ENCODE measurements at regions not wholly inside any gene's neighbourhood (a gene's known extent, or its start where the extent isn't known, plus 50 kb on each side); places are given as distances from the start of the nearest gene placed in this dataset.

- DNase-seq = no peak
- in situ Hi-C loops (cut with MboI; ENCODE audit: low pct_unique_long_range_greater_than_20kb, low sequenced_read_pairs) = no loop called here
Measured at GRCh38 chr1:48164571-48164970, 57.9 kb upstream of the SLC5A9 start.

- DNase-seq = no peak
- in situ Hi-C loops (cut with MboI; ENCODE audit: low pct_unique_long_range_greater_than_20kb, low sequenced_read_pairs) = no loop called here
Measured at GRCh38 chr1:48160486-48161132, 61.9 kb upstream of the SLC5A9 start.

GRCh38 chr1:48139275-48139674 is 83.2 kb upstream of the SLC5A9 start:
- in situ Hi-C loops (cut with MboI; ENCODE audit: low pct_unique_long_range_greater_than_20kb, low sequenced_read_pairs) = no loop called here
- DNase-seq = no peak

- no peak for DNase-seq
- in situ Hi-C loops (cut with MboI; ENCODE audit: low pct_unique_long_range_greater_than_20kb, low sequenced_read_pairs) = no loop called here
Measured at GRCh38 chr1:48127735-48128685, 94.5 kb upstream of the SLC5A9 start.

GRCh38 chr1:48123647-48124046 is 98.9 kb upstream of the SLC5A9 start:
- no peak for DNase-seq
- in situ Hi-C loops (cut with MboI; ENCODE audit: low pct_unique_long_range_greater_than_20kb, low sequenced_read_pairs) = no loop called here

- in situ Hi-C loops (cut with MboI; ENCODE audit: low pct_unique_long_range_greater_than_20kb, low sequenced_read_pairs) = no loop called here
- DNase-seq = no peak
Measured at GRCh38 chr1:48121955-48122354, 100.6 kb upstream of the SLC5A9 start.

GRCh38 chr1:48120621-48121020 is 101.9 kb upstream of the SLC5A9 start:
- in situ Hi-C loops (cut with MboI; ENCODE audit: low pct_unique_long_range_greater_than_20kb, low sequenced_read_pairs) = no loop called here
- no peak for DNase-seq

- in situ Hi-C loops (cut with MboI; ENCODE audit: low pct_unique_long_range_greater_than_20kb, low sequenced_read_pairs) = no loop called here
- DNase-seq = no peak
Measured at GRCh38 chr1:48115835-48116234, 106.7 kb upstream of the SLC5A9 start.

GRCh38 chr1:48114596-48115382 is 107.7 kb upstream of the SLC5A9 start:
- no peak for DNase-seq

GRCh38 chr1:48109390-48110013 is 112.3 kb upstream of the TRABD2B start:
- peak; percentile 45 for DNase-seq
- in situ Hi-C loops (cut with MboI; ENCODE audit: low pct_unique_long_range_greater_than_20kb, low sequenced_read_pairs) = no loop called here

More at GRCh38 chr1:48114596-48115382, 107.7 kb upstream of the SLC5A9 start:
- in situ Hi-C loops (cut with MboI; ENCODE audit: low pct_unique_long_range_greater_than_20kb, low sequenced_read_pairs) = no loop called here

- DNase-seq = no peak
- in situ Hi-C loops (cut with MboI; ENCODE audit: low pct_unique_long_range_greater_than_20kb, low sequenced_read_pairs) = no loop called here
Measured at GRCh38 chr1:48107516-48107915, 110.3 kb upstream of the TRABD2B start.

GRCh38 chr1:48106049-48106448 is 108.9 kb upstream of the TRABD2B start:
- no peak for DNase-seq
- in situ Hi-C loops (cut with MboI; ENCODE audit: low pct_unique_long_range_greater_than_20kb, low sequenced_read_pairs) = no loop called here

- in situ Hi-C loops (cut with MboI; ENCODE audit: low pct_unique_long_range_greater_than_20kb, low sequenced_read_pairs) = no loop called here
- no peak for DNase-seq
Measured at GRCh38 chr1:48105165-48105564, 108.0 kb upstream of the TRABD2B start.

- no peak for DNase-seq
- in situ Hi-C loops (cut with MboI; ENCODE audit: low pct_unique_long_range_greater_than_20kb, low sequenced_read_pairs) = no loop called here
Measured at GRCh38 chr1:48103495-48103894, 106.3 kb upstream of the TRABD2B start.

- no peak for DNase-seq
- in situ Hi-C loops (cut with MboI; ENCODE audit: low pct_unique_long_range_greater_than_20kb, low sequenced_read_pairs) = no loop called here
Measured at GRCh38 chr1:48102766-48103165, 105.6 kb upstream of the TRABD2B start.

GRCh38 chr1:48099072-48099773 is 102.0 kb upstream of the TRABD2B start:
- in situ Hi-C loops (cut with MboI; ENCODE audit: low pct_unique_long_range_greater_than_20kb, low sequenced_read_pairs) = no loop called here
- DNase-seq = no peak

GRCh38 chr1:48093696-48094528 is 96.7 kb upstream of the TRABD2B start:
- DNase-seq = peak; percentile 57
- in situ Hi-C loops (cut with MboI; ENCODE audit: low pct_unique_long_range_greater_than_20kb, low sequenced_read_pairs) = no loop called here

GRCh38 chr1:48093147-48093546 is 96.0 kb upstream of the TRABD2B start:
- DNase-seq = no peak
- in situ Hi-C loops (cut with MboI; ENCODE audit: low pct_unique_long_range_greater_than_20kb, low sequenced_read_pairs) = no loop called here
